RWPE2 (cell line): ENCODE measurements at regions not wholly inside any gene's neighbourhood (a gene's known extent, or its start where the extent isn't known, plus 50 kb on each side); places are given as distances from the start of the nearest gene placed in this dataset.

Experiments
- ATAC-seq: fragments of 200-7000 bp; cut with Tn5 transposase; 3 replicates; pipeline ENCODE4 v1.9.1; 2021; ENCODE audit warnings: low read depth
- DNase-seq: peaks from one replicate; pipeline ENCODE4 v3.0.0-alpha.2; 2020; ENCODE audit warnings: low spot score
- H3K27ac ChIP-seq: fragments of 450-650 bp; 2 replicates; pipeline ENCODE4 v1.5.1; 2017; ENCODE audit warnings: mild to moderate bottlenecking; ENCODE audit not compliant: poor library complexity, severe bottlenecking
- H3K27me3 ChIP-seq: fragments of 250-450 bp; sonication (Bioruptor Pico); 2 replicates; pipeline ENCODE4 v1.5.1; 2021; ENCODE audit warnings: mild to moderate bottlenecking, moderate library complexity; ENCODE audit not compliant: insufficient read depth, poor library complexity, severe bottlenecking
- H3K36me3 ChIP-seq: fragments of 250-450 bp; sonication (Bioruptor Pico); 2 replicates; pipeline ENCODE4 v1.5.1; 2020; ENCODE audit warnings: low read depth, mild to moderate bottlenecking, moderate library complexity
- H3K4me1 ChIP-seq: fragments of 250-450 bp; sonication (Bioruptor Pico); 2 replicates; pipeline ENCODE4 v1.5.1; 2021; ENCODE audit warnings: mild to moderate bottlenecking, moderate library complexity; ENCODE audit not compliant: insufficient read depth, poor library complexity, severe bottlenecking
- H3K4me3 ChIP-seq: fragments of 250-450 bp; sonication (Bioruptor Pico); 2 replicates; pipeline ENCODE4 v1.5.1; 2021; ENCODE audit warnings: mild to moderate bottlenecking, moderate library complexity; ENCODE audit not compliant: severe bottlenecking
- H3K9me3 ChIP-seq: fragments of 250-450 bp; sonication (Bioruptor Pico); 2 replicates; pipeline ENCODE4 v1.5.1; 2021; ENCODE audit warnings: mild to moderate bottlenecking, moderate library complexity; ENCODE audit not compliant: severe bottlenecking
- CTCF ChIP-seq: fragments of 450-650 bp; IDR thresholded peaks from one replicate; pipeline ENCODE4 v1.5.1; 2017; ENCODE audit warnings: mild to moderate bottlenecking, moderate library complexity; ENCODE audit not compliant: poor library complexity, severe bottlenecking

- Histone ChIP-seq H3K27me3 (peaks cover 6% of the 10 kb centered on the region), H3K27ac (no peak overlapping the region), H3K4me3 (no peak overlapping the region), H3K36me3 (no peaks in the 10 kb centered on the region), H3K9me3 (no peaks in the 10 kb centered on the region), H3K4me1 (no peaks in the 10 kb centered on the region)
- TF ChIP-seq CTCF: no peak
- no peak for ATAC-seq
- no peak for DNase-seq
These were observed 66.7 kb downstream of the BARHL2 start for GRCh38 chr1:90650401-90650800.

- DNase-seq: no peak
- no peak for ATAC-seq
- Histone ChIP-seq H3K4me1 (no peaks in the 10 kb centered on the region), H3K36me3 (no peaks in the 10 kb centered on the region), H3K27ac (no peak overlapping the region), H3K4me3 (no peak overlapping the region), H3K27me3 (peaks cover 4% of the 10 kb centered on the region), H3K9me3 (no peaks in the 10 kb centered on the region)
- no peak for TF ChIP-seq CTCF
These were observed 76.8 kb downstream of the BARHL2 start for GRCh38 chr1:90640325-90640724.

- H3K4me3 ChIP-seq: no peak overlapping the region
- H3K27ac ChIP-seq: no peak overlapping the region
- H3K4me1 ChIP-seq: no peaks in the 10 kb centered on the region
- ATAC-seq: no peak
- no peak for DNase-seq
- no peak for TF ChIP-seq CTCF
- no peaks in the 10 kb centered on the region for H3K36me3 ChIP-seq
- no peaks in the 10 kb centered on the region for H3K9me3 ChIP-seq
- H3K27me3 ChIP-seq: peaks cover 5% of the 10 kb centered on the region
These were observed 94.4 kb downstream of the BARHL2 start for GRCh38 chr1:90622666-90623065.

- H3K9me3 ChIP-seq: no peaks in the 10 kb centered on the region
- H3K4me1 ChIP-seq: no peaks in the 10 kb centered on the region
- no peak for ATAC-seq
- peaks cover 5% of the 10 kb centered on the region for H3K27me3 ChIP-seq
- no peak overlapping the region for H3K4me3 ChIP-seq
- DNase-seq: no peak
- no peak for TF ChIP-seq CTCF
- H3K27ac ChIP-seq: no peak overlapping the region
- no peaks in the 10 kb centered on the region for H3K36me3 ChIP-seq
These were observed 95.1 kb downstream of the BARHL2 start for GRCh38 chr1:90621986-90622385.

- Histone ChIP-seq H3K4me1 (no peaks in the 10 kb centered on the region), H3K36me3 (no peaks in the 10 kb centered on the region), H3K9me3 (no peaks in the 10 kb centered on the region), H3K27ac (no peak overlapping the region), H3K27me3 (no peaks in the 10 kb centered on the region), H3K4me3 (no peak overlapping the region)
- TF ChIP-seq CTCF: no peak
- ATAC-seq (no peak), DNase-seq (no peak)
These were observed 100.7 kb downstream of the BARHL2 start for GRCh38 chr1:90616395-90616794.
